ENCODE measurements at regions not wholly inside any gene's neighbourhood (a gene's known extent, or its start where the extent isn't known, plus 50 kb on each side); places are given as distances from the start of the nearest gene placed in this dataset.

- H3K9me3 ChIP-seq: no peaks in the 10 kb centered on the region
- no peak overlapping the region for H3K4me3 ChIP-seq
- 79% methylated on average over 7 of the region's 9 CpGs for WGBS (ENCODE audit: insufficient coverage, low coverage, low lambda C conversion rate, missing lambda C conversion rate)
- no peaks in the 10 kb centered on the region for H3K4me1 ChIP-seq
- DNase-seq (no peak), ATAC-seq (no peak)
- intact Hi-C loops (cut with DNase I): loop anchor here in 1 of 2 donors (2.0 to 5.0 kb wide), 2 partner anchors 87 to 145 kb away; no protein-coding TSS in a partner anchor
- no peak for TF ChIP-seq POLR2A (IDR thresholded peaks at IDR 0.05)
- TF ChIP-seq CTCF (IDR thresholded peaks at IDR 0.05): no peak
- H3K27me3 ChIP-seq: no peaks in the 10 kb centered on the region
- no peak overlapping the region for H3K27ac ChIP-seq
- H3K36me3 ChIP-seq: no peaks in the 10 kb centered on the region
Observed at GRCh38 chr1:201705389-201705788, 123.6 kb upstream of the IPO9 start.

- TF ChIP-seq POLR2A (IDR thresholded peaks at IDR 0.05): no peak
- no peak for TF ChIP-seq CTCF (IDR thresholded peaks at IDR 0.05)
- no peak overlapping the region for H3K4me3 ChIP-seq
- no peaks in the 10 kb centered on the region for H3K27me3 ChIP-seq
- no peak for ATAC-seq
- intact Hi-C loops (cut with DNase I): loop anchor here in 1 of 2 donors (5.0 kb wide), 1 partner anchor 86 kb away; no protein-coding TSS in a partner anchor
- H3K9me3 ChIP-seq: no peaks in the 10 kb centered on the region
- no peaks in the 10 kb centered on the region for H3K4me1 ChIP-seq
- H3K36me3 ChIP-seq: no peaks in the 10 kb centered on the region
- 42% methylated on average over 1 of the region's 1 CpG for WGBS (ENCODE audit: insufficient coverage, low coverage, low lambda C conversion rate, missing lambda C conversion rate)
- no peak overlapping the region for H3K27ac ChIP-seq
- DNase-seq: no peak
Observed at GRCh38 chr1:201706109-201706508, 122.8 kb upstream of the IPO9 start.

GRCh38 chr1:201707027-201707426 lies 121.9 kb upstream of the IPO9 start:
- Histone ChIP-seq H3K9me3 (no peaks in the 10 kb centered on the region), H3K27ac (no peak overlapping the region), H3K27me3 (no peaks in the 10 kb centered on the region), H3K4me3 (no peak overlapping the region), H3K36me3 (no peaks in the 10 kb centered on the region), H3K4me1 (no peaks in the 10 kb centered on the region)
- TF ChIP-seq CTCF (IDR thresholded peaks at IDR 0.05) (no peak), POLR2A (IDR thresholded peaks at IDR 0.05) (no peak)
- ATAC-seq: no peak
- 60% methylated on average over 3 of the region's 7 CpGs for WGBS (ENCODE audit: insufficient coverage, low coverage, low lambda C conversion rate, missing lambda C conversion rate)
- intact Hi-C loops (cut with DNase I): loop anchor here in 1 of 2 donors (5.0 kb wide), 1 partner anchor 85 kb away; no protein-coding TSS in a partner anchor
- no peak for DNase-seq

GRCh38 chr1:201707656-201708055 lies 121.3 kb upstream of the IPO9 start:
- no peak for TF ChIP-seq POLR2A (IDR thresholded peaks at IDR 0.05)
- no peak for TF ChIP-seq CTCF (IDR thresholded peaks at IDR 0.05)
- intact Hi-C loops (cut with DNase I): loop anchor here in 1 of 2 donors (5.0 kb wide), 1 partner anchor 85 kb away; no protein-coding TSS in a partner anchor
- 23% methylated on average over 2 of the region's 2 CpGs for WGBS (ENCODE audit: insufficient coverage, low coverage, low lambda C conversion rate, missing lambda C conversion rate)
- Histone ChIP-seq H3K4me3 (no peak overlapping the region), H3K27ac (no peak overlapping the region), H3K9me3 (no peaks in the 10 kb centered on the region), H3K36me3 (no peaks in the 10 kb centered on the region), H3K4me1 (no peaks in the 10 kb centered on the region), H3K27me3 (no peaks in the 10 kb centered on the region)
- DNase-seq (no peak), ATAC-seq (no peak)

GRCh38 chr1:201708085-201708512 lies 120.9 kb upstream of the IPO9 start:
- Histone ChIP-seq H3K36me3 (no peaks in the 10 kb centered on the region), H3K4me3 (no peak overlapping the region), H3K27me3 (no peaks in the 10 kb centered on the region), H3K9me3 (no peaks in the 10 kb centered on the region), H3K4me1 (no peaks in the 10 kb centered on the region), H3K27ac (no peak overlapping the region)
- DNase-seq (no peak), ATAC-seq (no peak)
- TF ChIP-seq CTCF (IDR thresholded peaks at IDR 0.05) (no peak), POLR2A (IDR thresholded peaks at IDR 0.05) (no peak)
- intact Hi-C loops (cut with DNase I): loop anchor here in 1 of 2 donors (5.0 kb wide), 1 partner anchor 84 kb away; no protein-coding TSS in a partner anchor
- 62% methylated on average over 4 of the region's 4 CpGs for WGBS (ENCODE audit: insufficient coverage, low coverage, low lambda C conversion rate, missing lambda C conversion rate)

Measured in right lobe of liver (tissue), 6 donors.